ENCODE measurements at regions not wholly inside any gene's neighbourhood (a gene's known extent, or its start where the extent isn't known, plus 50 kb on each side); places are given as distances from the start of the nearest gene placed in this dataset.

- intact Hi-C loops (cut with micrococcal nuclease), result loop anchor here (10.0 kb wide), 1 partner anchor 397 kb away; the partner anchor contains the start of gene CCL1
Observed at GRCh38 chr17:33967608-33968349, 287.3 kb upstream of the CCL2 start.

GRCh38 chr17:33968350-33969044 is 286.6 kb upstream of the CCL2 start:
- intact Hi-C loops (cut with micrococcal nuclease), result loop anchor here (10.0 kb wide), 1 partner anchor 396 kb away; the partner anchor contains the start of gene CCL1

- intact Hi-C loops (cut with micrococcal nuclease), result no loop called here
Observed at GRCh38 chr17:33970279-33970678, 284.8 kb upstream of the CCL2 start.

- intact Hi-C loops (cut with micrococcal nuclease), result no loop called here
Observed at GRCh38 chr17:33972763-33973162, 282.3 kb upstream of the CCL2 start.

GRCh38 chr17:33973491-33973890 is 281.6 kb upstream of the CCL2 start:
- intact Hi-C loops (cut with micrococcal nuclease), result no loop called here

- intact Hi-C loops (cut with micrococcal nuclease), result no loop called here
Observed at GRCh38 chr17:33974276-33974675, 280.8 kb upstream of the CCL2 start.

- intact Hi-C loops (cut with micrococcal nuclease), result no loop called here
Observed at GRCh38 chr17:33976831-33977230, 278.3 kb upstream of the CCL2 start.

GRCh38 chr17:33977729-33978514 is 277.2 kb upstream of the CCL2 start:
- intact Hi-C loops (cut with micrococcal nuclease), result no loop called here

- intact Hi-C loops (cut with micrococcal nuclease), result no loop called here
Observed at GRCh38 chr17:33978889-33979288, 276.2 kb upstream of the CCL2 start.

GRCh38 chr17:33980193-33980592 is 274.9 kb upstream of the CCL2 start:
- intact Hi-C loops (cut with micrococcal nuclease), result no loop called here

GRCh38 chr17:33981711-33982601 is 273.1 kb upstream of the CCL2 start:
- intact Hi-C loops (cut with micrococcal nuclease), result no loop called here

GRCh38 chr17:33982909-33983308 is 272.2 kb upstream of the CCL2 start:
- intact Hi-C loops (cut with micrococcal nuclease), result no loop called here

- intact Hi-C loops (cut with micrococcal nuclease), result no loop called here
Observed at GRCh38 chr17:33983824-33984574, 271.1 kb upstream of the CCL2 start.

- intact Hi-C loops (cut with micrococcal nuclease), result no loop called here
Observed at GRCh38 chr17:33986088-33986487, 269.0 kb upstream of the CCL2 start.

GRCh38 chr17:33986566-33986965 is 268.5 kb upstream of the CCL2 start:
- intact Hi-C loops (cut with micrococcal nuclease), result no loop called here

- intact Hi-C loops (cut with micrococcal nuclease), result no loop called here
Observed at GRCh38 chr17:33987162-33987561, 267.9 kb upstream of the CCL2 start.

GRCh38 chr17:33989361-33990148 is 265.5 kb upstream of the CCL2 start:
- intact Hi-C loops (cut with micrococcal nuclease), result no loop called here

GRCh38 chr17:33990943-33991706 is 264.0 kb upstream of the CCL2 start:
- intact Hi-C loops (cut with micrococcal nuclease), result no loop called here

- intact Hi-C loops (cut with micrococcal nuclease), result no loop called here
Observed at GRCh38 chr17:33992113-33992512, 263.0 kb upstream of the CCL2 start.

All from T-helper 1 cell treated with Interleukin-12 subunit alpha and Interleukin-12 subunit beta and Interleukin-4 antibody, amounts not matched to agents 30 ng/mL and 1 ng/mL, for 36 hours (primary cell).